ENCODE measurements at regions not wholly inside any gene's neighbourhood (a gene's known extent, or its start where the extent isn't known, plus 50 kb on each side); places are given as distances from the start of the nearest gene placed in this dataset.

DNA sequence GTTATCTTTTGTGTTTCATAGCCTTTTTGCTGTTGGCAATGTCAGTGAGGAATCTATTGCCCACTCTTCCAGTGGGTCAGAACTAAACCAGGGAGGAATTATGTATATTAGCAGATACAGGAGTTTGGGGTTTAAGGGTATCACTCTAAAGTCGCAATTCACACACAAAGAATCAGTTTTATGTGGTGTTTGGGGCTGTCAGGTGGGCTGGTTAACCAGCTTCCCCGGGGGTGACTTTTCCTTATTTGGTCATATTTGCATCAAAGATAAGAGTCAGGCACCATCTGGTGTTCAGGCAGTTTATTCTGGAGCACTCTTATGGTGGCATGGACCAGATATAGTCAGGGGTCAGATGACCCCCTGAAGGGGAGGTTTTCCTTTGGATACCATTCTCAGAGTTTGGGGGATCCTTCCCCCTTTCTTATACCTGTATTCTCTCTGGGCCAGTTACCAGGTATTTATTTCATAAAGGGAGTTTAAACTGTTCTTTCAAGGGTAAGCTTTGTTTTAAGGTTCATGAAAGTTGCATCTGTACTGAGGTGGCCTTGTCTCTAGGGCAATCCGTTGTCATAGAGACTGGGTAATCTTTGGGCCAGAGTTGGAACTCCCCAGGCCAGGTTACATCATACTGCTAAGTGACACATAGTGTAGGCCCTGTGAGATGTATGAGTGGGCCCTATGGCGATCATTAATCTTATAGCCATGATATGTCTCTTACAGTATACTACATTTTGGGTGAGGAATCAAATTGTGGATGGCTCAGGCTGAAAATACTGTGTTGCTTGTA lies 148.2 kb downstream of the RWDD3 start:
- dilution Hi-C loops (cut with MboI; ENCODE audit: extremely low pct_ligation_motif_present, low sequenced_read_pairs) = no loop called here
- Histone ChIP-seq H3K9ac (ENCODE audit: control insufficient read depth, extremely low read depth, insufficient read depth, low read length) (no peak overlapping the region), H3K9me1 (ENCODE audit: control insufficient read depth, extremely low read depth, insufficient read depth, low read length) (no peaks in the 10 kb centered on the region), H3K27ac (ENCODE audit: control insufficient read depth, insufficient read depth, low read length) (no peak overlapping the region), H3K4me3 (ENCODE audit: control insufficient read depth in 2 of 3, extremely low read depth in 1 of 3, insufficient read depth in 2 of 3, low read depth in 1 of 3, low read length in 3 of 3) (no peak overlapping the region), H3K79me2 (ENCODE audit: control insufficient read depth, insufficient read depth, low read length) (no peaks in the 10 kb centered on the region), H2AFZ (ENCODE audit: control insufficient read depth, low read length) (no peak overlapping the region), H3K4me2 (ENCODE audit: control insufficient read depth, extremely low read depth, insufficient read depth, low read depth, low read length) (no peak overlapping the region), H4K20me1 (ENCODE audit: control insufficient read depth, extremely low read depth, insufficient read depth, low read length) (no peaks in the 10 kb centered on the region), H3K4me1 (ENCODE audit: control insufficient read depth, extremely low read depth, insufficient read depth, low read length) (no peaks in the 10 kb centered on the region), H3K36me3 (ENCODE audit: control insufficient read depth in 2 of 2, extremely low read depth in 1 of 2, insufficient read depth in 2 of 2, low read length in 2 of 2) (no peaks in the 10 kb centered on the region), H3K9me3 (ENCODE audit: control insufficient read depth, low read depth, low read length) (no peaks in the 10 kb centered on the region), H3K27me3 (ENCODE audit: control insufficient read depth, extremely low read depth, insufficient read depth, low read length) (no peaks in the 10 kb centered on the region)
- DNase-seq (ENCODE audit: low read depth, low spot score) (no peak), FAIRE-seq (no peak)
- no peak for TF ChIP-seq CTCF (optimal IDR thresholded peaks at IDR 0.05 in 1 of 3, IDR thresholded peaks at IDR 0.05 in 1 of 3, conservative IDR thresholded peaks at IDR 0.05 in 1 of 3; ENCODE audit: extremely low read depth in 1 of 3, insufficient read depth in 2 of 3, low read length in 3 of 3)
- TF ChIP-seq EZH2 (IDR thresholded peaks at IDR 0.05; ENCODE audit: low read length) = no peak

DNA sequence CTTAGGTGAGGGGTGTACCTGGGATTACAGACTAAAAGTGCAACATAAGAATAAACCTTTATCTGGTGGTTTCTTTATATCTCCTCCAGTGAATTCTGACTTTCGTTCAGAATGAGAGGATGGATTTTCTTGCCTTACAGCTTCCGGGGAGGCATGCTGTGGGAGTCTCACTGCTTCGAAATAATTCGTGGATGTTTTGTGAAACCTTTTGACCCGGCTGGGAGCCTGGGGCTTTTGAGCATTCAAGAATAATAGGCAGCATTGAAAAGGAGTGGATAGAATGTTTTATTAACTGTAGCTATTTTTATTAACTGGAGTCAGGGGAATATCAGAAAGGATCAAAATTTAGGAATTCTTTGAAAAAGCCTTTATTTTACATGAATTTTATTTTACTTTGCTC lies 149.1 kb downstream of the RWDD3 start:
- dilution Hi-C loops (cut with MboI; ENCODE audit: extremely low pct_ligation_motif_present, low sequenced_read_pairs) = no loop called here

More for the DNA sequence above, 149.1 kb downstream of the RWDD3 start:
- Histone ChIP-seq H4K20me1 (ENCODE audit: control insufficient read depth, extremely low read depth, insufficient read depth, low read length) (no peaks in the 10 kb centered on the region), H3K4me2 (ENCODE audit: control insufficient read depth, extremely low read depth, insufficient read depth, low read depth, low read length) (no peak overlapping the region), H3K79me2 (ENCODE audit: control insufficient read depth, insufficient read depth, low read length) (no peaks in the 10 kb centered on the region), H3K9me3 (ENCODE audit: control insufficient read depth, low read depth, low read length) (no peaks in the 10 kb centered on the region), H3K9ac (ENCODE audit: control insufficient read depth, extremely low read depth, insufficient read depth, low read length) (no peak overlapping the region), H3K27ac (ENCODE audit: control insufficient read depth, insufficient read depth, low read length) (no peak overlapping the region), H3K4me3 (ENCODE audit: control insufficient read depth in 2 of 3, extremely low read depth in 1 of 3, insufficient read depth in 2 of 3, low read depth in 1 of 3, low read length in 3 of 3) (no peak overlapping the region), H2AFZ (ENCODE audit: control insufficient read depth, low read length) (no peak overlapping the region), H3K4me1 (ENCODE audit: control insufficient read depth, extremely low read depth, insufficient read depth, low read length) (no peaks in the 10 kb centered on the region), H3K27me3 (ENCODE audit: control insufficient read depth, extremely low read depth, insufficient read depth, low read length) (no peaks in the 10 kb centered on the region), H3K9me1 (ENCODE audit: control insufficient read depth, extremely low read depth, insufficient read depth, low read length) (no peaks in the 10 kb centered on the region), H3K36me3 (ENCODE audit: control insufficient read depth in 2 of 2, extremely low read depth in 1 of 2, insufficient read depth in 2 of 2, low read length in 2 of 2) (no peaks in the 10 kb centered on the region)
- TF ChIP-seq CTCF (optimal IDR thresholded peaks at IDR 0.05 in 1 of 3, IDR thresholded peaks at IDR 0.05 in 1 of 3, conservative IDR thresholded peaks at IDR 0.05 in 1 of 3; ENCODE audit: extremely low read depth in 1 of 3, insufficient read depth in 2 of 3, low read length in 3 of 3) = no peak
- no peak for TF ChIP-seq EZH2 (IDR thresholded peaks at IDR 0.05; ENCODE audit: low read length)
- DNase-seq (ENCODE audit: low read depth, low spot score) (no peak), FAIRE-seq (no peak)

Measured in keratinocyte (primary cell).